MM.1S (cell line): ENCODE measurements at regions not wholly inside any gene's neighbourhood (a gene's known extent, or its start where the extent isn't known, plus 50 kb on each side); places are given as distances from the start of the nearest gene placed in this dataset.

Experiments used
- DNase-seq: peaks from one replicate; pipeline ENCODE4 v3.0.0-alpha.2; 2015
- H2AFZ ChIP-seq: fragments of 300-600 bp; sonication (generic); 2 replicates; pipeline ENCODE4 v1.6.0; 2016; ENCODE audit warnings: antibody characterized with exemption, low read length
- H3F3A ChIP-seq: fragments of 300-600 bp; sonication (generic); 2 replicates; pipeline ENCODE4 v1.6.1; 2016; ENCODE audit warnings: mild to moderate bottlenecking, antibody characterized with exemption, low read length, moderate library complexity, mixed read lengths; ENCODE audit not compliant: insufficient read depth
- H3K27ac ChIP-seq: fragments of 300-600 bp; sonication (generic); 2 replicates; pipeline ENCODE4 v1.5.1; 2016; ENCODE audit warnings: mild to moderate bottlenecking, low read length
- H3K27me3 ChIP-seq: fragments of 300-600 bp; sonication (generic); replicated peaks from 2 replicates; pipeline ENCODE4 v1.6.0; 2016; ENCODE audit warnings: low read length; ENCODE audit not compliant: insufficient read depth
- H3K36me3 ChIP-seq: fragments of 300-600 bp; sonication (generic); replicated peaks from 2 replicates; pipeline ENCODE4 v1.6.1; 2016; ENCODE audit warnings: mild to moderate bottlenecking, low read length, mixed read lengths; ENCODE audit not compliant: insufficient read depth
- H3K4me1 ChIP-seq: fragments of 300-600 bp; sonication (generic); 2 replicates; pipeline ENCODE4 v1.6.1; 2016; ENCODE audit warnings: low read length, mixed read lengths
- H3K4me2 ChIP-seq: fragments of 300-600 bp; sonication (generic); 2 replicates; pipeline ENCODE4 v1.6.0; 2016; ENCODE audit warnings: low read depth, low read length
- H3K4me3 ChIP-seq: fragments of 300-600 bp; sonication (generic); 2 replicates; pipeline ENCODE4 v1.5.1; 2016; ENCODE audit warnings: low read length, mixed read lengths
- H3K79me2 ChIP-seq: fragments of 300-600 bp; sonication (generic); 2 replicates; pipeline ENCODE4 v1.6.1; 2016; ENCODE audit warnings: mixed run types, low read length, mixed read lengths
- H3K9ac ChIP-seq: fragments of 300-600 bp; sonication (generic); 2 replicates; pipeline ENCODE4 v1.6.1; 2016; ENCODE audit warnings: low read length, mixed read lengths
- H3K9me2 ChIP-seq: fragments of 300-600 bp; sonication (generic); replicated peaks from 2 replicates; pipeline ENCODE4 v1.6.1; 2016; ENCODE audit warnings: mild to moderate bottlenecking, low read length, mixed read lengths; ENCODE audit not compliant: insufficient read depth
- H3K9me3 ChIP-seq: fragments of 300-600 bp; sonication (generic); replicated peaks from 2 replicates; pipeline ENCODE4 v1.6.1; 2016; ENCODE audit warnings: mild to moderate bottlenecking, low read length, mixed read lengths; ENCODE audit not compliant: insufficient read depth
- H4K20me1 ChIP-seq: fragments of 300-600 bp; sonication (generic); 2 replicates; pipeline ENCODE4 v1.6.1; 2016; ENCODE audit warnings: mild to moderate bottlenecking, low read length, moderate library complexity, mixed read lengths; ENCODE audit not compliant: insufficient read depth
- EZH2 ChIP-seq: fragments of 300-600 bp; sonication (generic); optimal IDR thresholded peaks from 2 replicates; pipeline ENCODE3; 2017; ENCODE audit warnings: low read depth, mild to moderate bottlenecking, antibody characterized with exemption, low read length, mixed read lengths
- EZH2phosphoT487 ChIP-seq: fragments of 300-600 bp; sonication (generic); IDR thresholded peaks from 2 replicates; pipeline ENCODE4 v1.6.1; 2018; ENCODE audit warnings: antibody characterized with exemption, low read length
- TF ChIP-seq, protein P1 (sequence below): fragments of 300-600 bp; sonication (generic); IDR thresholded peaks from 2 replicates; pipeline ENCODE4 v1.5.1; 2016; ENCODE audit warnings: antibody characterized with exemption, low read length, mixed read lengths

- Histone ChIP-seq H3K9me2 (no peaks in the 10 kb centered on the region), H3K4me2 (no peak overlapping the region), H3K27me3 (no peaks in the 10 kb centered on the region), H3K79me2 (no peaks in the 10 kb centered on the region), H4K20me1 (no peaks in the 10 kb centered on the region), H3K36me3 (no peaks in the 10 kb centered on the region), H2AFZ (no peak overlapping the region), H3K4me1 (peaks cover 22% of the 10 kb centered on the region), H3K4me3 (no peak overlapping the region), H3K27ac (no peak overlapping the region), H3K9ac (no peak overlapping the region), H3F3A (0 out of 2 replicates have a peak, but pooled peaks cover 7% of the 10 kb centered on the region), H3K9me3 (no peaks in the 10 kb centered on the region)
- TF ChIP-seq EZH2phosphoT487 = no peak
- TF ChIP-seq EZH2 = no peak
- TF ChIP-seq, protein P1, sequence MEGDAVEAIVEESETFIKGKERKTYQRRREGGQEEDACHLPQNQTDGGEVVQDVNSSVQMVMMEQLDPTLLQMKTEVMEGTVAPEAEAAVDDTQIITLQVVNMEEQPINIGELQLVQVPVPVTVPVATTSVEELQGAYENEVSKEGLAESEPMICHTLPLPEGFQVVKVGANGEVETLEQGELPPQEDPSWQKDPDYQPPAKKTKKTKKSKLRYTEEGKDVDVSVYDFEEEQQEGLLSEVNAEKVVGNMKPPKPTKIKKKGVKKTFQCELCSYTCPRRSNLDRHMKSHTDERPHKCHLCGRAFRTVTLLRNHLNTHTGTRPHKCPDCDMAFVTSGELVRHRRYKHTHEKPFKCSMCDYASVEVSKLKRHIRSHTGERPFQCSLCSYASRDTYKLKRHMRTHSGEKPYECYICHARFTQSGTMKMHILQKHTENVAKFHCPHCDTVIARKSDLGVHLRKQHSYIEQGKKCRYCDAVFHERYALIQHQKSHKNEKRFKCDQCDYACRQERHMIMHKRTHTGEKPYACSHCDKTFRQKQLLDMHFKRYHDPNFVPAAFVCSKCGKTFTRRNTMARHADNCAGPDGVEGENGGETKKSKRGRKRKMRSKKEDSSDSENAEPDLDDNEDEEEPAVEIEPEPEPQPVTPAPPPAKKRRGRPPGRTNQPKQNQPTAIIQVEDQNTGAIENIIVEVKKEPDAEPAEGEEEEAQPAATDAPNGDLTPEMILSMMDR = no peak
- no peak for DNase-seq
These were observed 127.3 kb downstream of the BTBD3 start for GRCh38 chr20:12044969-12045368.

DNA sequence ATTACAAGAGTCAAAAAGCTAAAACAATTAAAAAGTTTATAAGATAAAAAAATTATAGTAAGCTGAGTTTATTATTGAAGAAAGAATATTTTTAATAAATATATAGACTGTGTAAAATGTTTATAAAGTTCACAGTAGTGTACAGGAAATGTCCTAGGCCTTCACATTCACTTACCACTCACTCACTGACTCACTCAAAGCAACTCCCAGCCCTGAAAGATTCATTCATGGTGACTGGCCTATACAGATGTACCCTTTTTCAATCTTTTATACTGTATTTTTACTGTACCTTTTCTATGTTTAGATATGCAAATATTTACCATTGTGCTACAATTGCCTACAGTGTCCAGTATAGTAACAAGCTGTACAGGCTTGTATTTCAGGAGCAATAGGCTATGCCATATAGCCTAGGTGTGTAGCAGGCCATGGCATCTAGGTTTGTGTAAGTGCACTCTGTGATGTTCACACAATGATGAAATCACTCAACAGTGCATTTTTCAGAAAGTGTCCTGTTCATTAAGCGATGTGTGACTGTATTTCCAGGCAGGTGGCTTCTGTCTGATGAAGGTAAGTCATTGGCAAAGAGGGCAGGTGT, 130.2 kb downstream of the BTBD3 start:
- Histone ChIP-seq H3K9me3 (no peaks in the 10 kb centered on the region), H3K79me2 (no peaks in the 10 kb centered on the region), H3K9ac (no peak overlapping the region), H2AFZ (peak overlapping the region; percentile 42), H4K20me1 (no peaks in the 10 kb centered on the region), H3K36me3 (no peaks in the 10 kb centered on the region), H3K9me2 (no peaks in the 10 kb centered on the region), H3K4me1 (peaks cover 29% of the 10 kb centered on the region), H3K4me2 (peak overlapping the region; percentile 21; the same call in 1 of the 2 replicates), H3F3A (0 out of 2 replicates have a peak, but pooled peaks cover 7% of the 10 kb centered on the region), H3K4me3 (no peak overlapping the region), H3K27me3 (no peaks in the 10 kb centered on the region), H3K27ac (peak overlapping the region; percentile 34; the same call in 1 of the 2 replicates)
- DNase-seq = no peak
- TF ChIP-seq, protein P1 = no peak
- no peak for TF ChIP-seq EZH2
- no peak for TF ChIP-seq EZH2phosphoT487

- no peaks in the 10 kb centered on the region for H3K9me3 ChIP-seq
- peaks cover 32% of the 10 kb centered on the region for H3K4me1 ChIP-seq
- H3F3A ChIP-seq = peaks cover 10% of the 10 kb centered on the region; the same call in 1 of the 2 replicates
- no peak for DNase-seq
- no peak overlapping the region for H3K4me2 ChIP-seq
- no peak overlapping the region for H3K4me3 ChIP-seq
- no peak overlapping the region for H3K9ac ChIP-seq
- no peak overlapping the region for H2AFZ ChIP-seq
- H3K27ac ChIP-seq = no peak overlapping the region
- no peaks in the 10 kb centered on the region for H3K79me2 ChIP-seq
- H3K27me3 ChIP-seq = no peaks in the 10 kb centered on the region
- no peak for TF ChIP-seq EZH2
- TF ChIP-seq, protein P1 = no peak
- no peak for TF ChIP-seq EZH2phosphoT487
- no peaks in the 10 kb centered on the region for H3K36me3 ChIP-seq
- no peaks in the 10 kb centered on the region for H4K20me1 ChIP-seq
- no peaks in the 10 kb centered on the region for H3K9me2 ChIP-seq
These were observed 131.4 kb downstream of the BTBD3 start for GRCh38 chr20:12049125-12049524.
